Activated CD4-positive, alpha-beta T cell treated with anti-CD3 and anti-CD28 coated beads, Interleukin-10, Interleukin-2, amounts not matched to agents 100 ng/mL and 50 ng/mL, durations not matched to agents 16 hours and 8 hours (primary cell): ENCODE measurements at regions not wholly inside any gene's neighbourhood (a gene's known extent, or its start where the extent isn't known, plus 50 kb on each side); places are given as distances from the start of the nearest gene placed in this dataset.

Source experiments
- DNase-seq: peaks from one replicate; pipeline ENCODE4 v3.0.0-alpha.2; 2020

DNA sequence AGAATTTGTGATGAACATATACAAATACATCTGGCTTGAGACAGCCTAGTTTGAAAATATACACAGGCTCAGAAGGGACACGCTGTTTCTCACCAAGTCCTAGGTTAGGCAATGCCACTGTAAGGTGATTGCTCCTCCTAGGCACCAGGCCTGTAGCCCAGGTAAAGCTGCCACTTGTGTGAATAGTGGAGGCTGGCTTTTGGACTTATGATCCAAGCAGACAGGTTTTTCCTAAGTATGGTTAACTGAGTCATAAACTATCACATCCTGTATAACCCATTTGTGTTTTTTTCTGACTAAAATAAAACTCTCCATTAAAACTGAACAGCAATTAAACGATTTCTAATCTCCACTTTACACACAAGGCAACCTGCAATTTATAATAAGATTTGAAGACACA lies 81.0 kb downstream of the SEMA4F start:
- no peak for DNase-seq

DNA sequence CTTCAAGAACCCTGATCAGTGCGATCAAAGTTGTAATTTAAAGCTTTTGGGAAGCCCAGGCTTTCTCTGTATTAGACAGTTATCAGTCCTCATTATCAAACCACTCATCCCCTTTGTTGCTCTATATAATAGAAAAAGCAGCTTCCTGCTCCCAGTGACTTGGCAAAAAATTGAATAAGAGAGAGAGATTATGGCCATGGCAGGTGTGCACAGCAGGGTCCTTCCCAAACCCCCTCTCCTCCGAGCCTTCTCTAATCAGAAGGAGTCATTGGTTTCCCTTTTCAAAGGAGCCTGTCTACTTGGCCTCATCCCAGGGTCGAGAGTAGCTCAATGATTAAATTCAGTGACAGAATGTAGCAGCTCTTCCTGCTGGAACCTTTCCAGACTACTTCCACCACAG lies 81.5 kb downstream of the SEMA4F start:
- no peak for DNase-seq

DNA sequence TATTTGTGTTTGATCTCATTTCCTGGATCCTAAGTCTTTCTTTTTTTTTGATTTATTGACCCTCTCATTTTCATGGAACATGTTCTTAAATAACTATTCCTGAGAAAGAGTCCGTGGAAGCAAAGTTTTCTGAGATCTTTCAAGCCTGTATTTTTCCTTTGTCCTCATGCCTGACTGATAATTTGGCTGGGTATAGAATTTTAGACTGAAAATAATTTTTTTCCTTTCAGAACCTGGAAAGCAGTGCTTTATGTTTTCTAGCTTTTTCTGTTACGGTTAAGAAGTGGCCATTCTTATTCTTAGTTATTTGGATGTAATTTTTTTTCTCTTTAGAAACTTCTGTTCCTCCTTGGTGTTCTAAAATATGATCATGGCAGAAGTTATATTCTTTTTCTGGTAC lies 82.5 kb downstream of the SEMA4F start:
- no peak for DNase-seq

DNA sequence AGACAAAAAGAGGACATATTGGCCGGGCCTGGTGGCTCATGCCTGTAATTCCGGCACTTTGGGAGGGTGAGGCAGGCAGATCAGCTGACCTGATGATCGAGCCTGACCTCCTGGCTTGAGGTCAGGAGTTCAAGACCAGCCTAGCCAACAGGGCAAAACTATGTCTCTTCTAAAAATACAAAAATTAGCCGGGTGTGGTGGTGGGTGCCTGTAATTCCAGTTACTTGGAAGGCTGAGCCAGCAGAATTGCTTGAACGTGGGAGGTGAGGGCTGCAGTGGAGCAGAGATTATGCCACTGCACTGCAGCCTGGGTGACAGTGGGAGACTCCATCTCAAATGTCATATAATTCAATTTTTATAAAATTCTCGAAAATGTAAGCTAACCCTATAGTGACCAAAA lies 84.5 kb downstream of the SEMA4F start:
- no peak for DNase-seq

DNA sequence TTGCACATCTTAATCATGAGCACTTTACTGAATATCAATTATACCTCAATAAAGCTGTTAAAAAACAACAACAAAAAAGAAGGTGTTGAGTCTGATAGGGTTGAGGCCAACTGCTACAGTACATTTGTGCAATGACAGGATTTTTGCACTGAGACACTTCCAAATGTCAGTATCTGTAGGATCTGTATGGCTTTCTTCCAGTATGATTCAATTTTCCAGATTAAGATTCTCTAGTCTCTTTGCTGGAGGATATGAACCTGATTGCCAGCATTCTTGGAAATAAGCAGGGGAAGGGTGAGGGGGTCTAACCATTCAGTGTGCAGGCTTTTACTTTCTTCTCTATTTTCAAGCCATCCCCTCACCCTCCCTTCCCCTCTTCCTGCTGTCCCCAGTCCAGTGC lies 85.1 kb downstream of the SEMA4F start:
- DNase-seq: no peak

DNA sequence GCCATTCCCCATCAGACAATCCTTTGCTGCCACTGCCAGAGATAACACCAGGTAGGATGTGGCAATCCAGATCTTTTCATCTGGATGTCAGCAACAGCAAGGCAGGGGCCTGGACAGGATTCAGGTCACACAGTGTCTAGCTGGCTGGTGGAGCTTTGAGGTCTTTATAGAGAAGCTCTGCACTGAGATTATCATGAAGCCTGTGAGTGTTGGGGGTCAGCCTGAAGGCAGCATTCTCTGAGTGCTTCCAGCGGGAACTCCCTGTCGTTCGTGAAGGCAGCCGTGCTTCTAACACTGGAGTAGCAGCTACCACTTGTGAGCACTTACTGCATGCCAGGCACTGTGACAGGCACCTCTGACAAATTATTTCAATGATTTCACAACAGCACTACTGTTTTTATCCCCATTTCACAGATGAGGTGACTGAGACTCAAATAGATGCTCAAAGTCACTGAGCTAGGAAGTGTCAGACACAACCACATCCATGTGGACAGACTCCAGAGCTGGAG lies 85.7 kb downstream of the SEMA4F start:
- no peak for DNase-seq

DNA sequence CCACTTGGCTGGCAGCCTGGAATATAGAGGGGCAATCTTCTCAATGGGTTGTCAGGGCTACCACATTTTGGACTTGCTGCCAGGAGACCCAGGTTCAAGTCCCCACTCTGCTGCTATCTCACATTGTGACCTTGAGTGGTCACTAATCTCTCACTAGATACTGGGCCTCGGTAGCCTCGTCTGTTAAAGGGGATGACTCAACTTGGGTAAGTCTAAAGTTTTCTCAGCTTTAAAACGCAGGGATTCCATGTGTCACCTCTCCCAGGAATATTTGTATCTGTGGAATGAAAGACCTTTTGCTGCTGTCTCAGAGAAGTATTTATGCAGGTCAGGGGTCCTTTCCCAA lies 86.3 kb downstream of the SEMA4F start:
- DNase-seq: no peak

DNA sequence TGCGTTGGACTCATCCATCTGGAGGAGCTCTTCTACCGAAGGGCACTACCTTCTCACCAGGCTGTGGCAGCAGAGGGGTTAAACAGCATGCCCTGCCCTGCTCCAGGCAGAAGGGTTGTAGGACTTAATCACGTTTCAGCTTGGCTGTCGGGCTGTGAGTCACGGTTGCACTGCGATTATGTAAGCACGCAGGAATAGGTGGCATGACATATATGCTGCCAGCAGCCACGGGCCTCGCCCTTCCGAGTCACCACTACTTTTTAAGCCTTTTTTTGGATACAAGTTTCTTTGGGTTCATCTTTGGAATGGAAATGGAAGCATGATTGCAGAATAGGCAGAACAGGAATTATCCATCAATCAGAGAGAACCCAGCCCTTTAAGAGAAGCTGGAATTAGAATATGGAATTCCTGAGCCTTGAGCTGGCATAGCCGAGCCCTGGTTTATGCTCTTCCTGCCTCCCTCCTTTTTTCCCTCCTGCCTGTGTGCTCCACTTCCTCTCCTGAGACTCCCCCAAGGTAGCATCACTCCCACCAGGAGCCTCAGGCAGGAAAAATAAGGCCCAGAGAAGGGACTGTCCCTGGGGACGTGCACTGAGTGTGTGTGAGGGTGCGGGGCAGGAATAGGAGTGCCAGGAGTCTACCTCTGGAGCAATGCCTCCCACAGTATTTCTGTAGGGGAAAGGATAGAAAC lies 86.8 kb downstream of the SEMA4F start:
- DNase-seq: no peak

DNA sequence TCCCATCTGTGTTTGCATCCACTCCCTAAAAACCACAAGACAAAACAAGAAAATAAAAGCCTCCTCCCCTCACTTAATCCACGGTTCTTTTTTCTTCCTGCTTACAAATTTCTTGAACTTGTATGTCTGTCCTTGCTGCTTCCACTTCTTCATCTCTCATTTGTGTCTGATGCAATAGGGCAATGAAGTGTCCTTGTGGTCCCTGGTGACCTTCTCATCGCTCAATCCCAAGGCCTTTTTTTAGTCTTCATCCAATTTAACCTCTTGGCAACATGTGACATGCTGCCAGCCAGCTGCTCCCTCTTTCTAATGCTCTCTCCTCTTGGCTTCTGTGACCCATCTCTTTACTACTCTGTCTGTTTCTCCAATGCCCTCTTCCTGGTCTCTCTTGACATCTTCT lies 87.6 kb downstream of the SEMA4F start:
- DNase-seq: no peak

DNA sequence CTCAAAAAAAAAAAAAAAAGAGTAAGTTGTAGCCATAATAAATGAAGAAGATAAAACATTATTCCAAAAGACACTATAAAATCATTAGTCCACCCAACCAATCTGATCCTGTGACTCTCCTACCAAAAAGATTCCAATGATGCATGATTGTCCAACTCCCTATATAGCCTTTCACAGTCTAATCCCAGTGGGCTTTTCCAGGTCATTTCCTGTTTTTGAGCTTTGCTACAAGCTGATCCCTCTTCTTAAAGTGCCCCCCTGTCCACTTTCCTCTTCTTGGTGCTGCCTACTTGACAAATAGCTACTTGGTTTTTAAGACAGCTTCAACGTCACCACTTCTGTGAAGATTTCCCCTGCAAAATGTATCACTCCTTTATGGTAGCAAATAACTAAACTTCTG lies 88.4 kb downstream of the SEMA4F start:
- DNase-seq: no peak

DNA sequence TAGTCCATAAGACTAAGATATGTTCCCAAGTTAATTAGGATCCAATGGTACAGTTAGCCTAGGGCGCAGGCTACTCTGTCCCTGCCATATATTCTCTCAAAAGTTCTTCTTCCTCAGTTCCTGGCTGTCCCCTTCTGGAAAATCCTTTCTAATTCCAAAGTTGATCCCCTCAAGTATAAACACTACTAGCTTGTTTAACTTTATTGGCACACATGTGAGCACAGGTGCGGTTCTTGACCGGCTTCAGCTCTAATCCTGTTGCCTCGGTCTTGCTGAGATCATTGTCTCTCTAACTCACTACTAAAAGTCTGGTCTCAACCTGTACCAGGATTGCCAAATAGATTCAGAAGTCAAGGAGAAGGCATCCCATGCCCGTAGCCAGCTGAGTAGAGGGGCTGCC lies 89.0 kb downstream of the SEMA4F start:
- no peak for DNase-seq

DNA sequence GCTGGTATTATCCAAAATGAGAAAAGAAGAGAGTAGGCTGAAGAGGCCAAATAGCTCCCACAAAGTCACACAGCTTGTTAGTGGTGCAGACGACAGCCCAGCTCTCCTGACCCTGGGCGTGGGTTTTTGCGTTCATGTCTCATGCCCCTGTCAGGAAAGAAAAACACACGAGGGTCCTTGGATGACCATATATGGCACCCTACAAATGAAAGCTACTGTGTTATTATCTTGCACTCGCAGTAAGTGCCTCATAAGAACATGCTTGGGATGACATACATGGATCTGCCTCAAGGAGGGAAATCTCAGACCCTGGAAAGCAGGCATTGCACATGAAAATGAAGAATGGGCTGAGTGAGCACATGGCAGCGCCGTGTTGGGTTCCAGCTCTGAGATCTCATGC lies 89.7 kb downstream of the SEMA4F start:
- no peak for DNase-seq

DNA sequence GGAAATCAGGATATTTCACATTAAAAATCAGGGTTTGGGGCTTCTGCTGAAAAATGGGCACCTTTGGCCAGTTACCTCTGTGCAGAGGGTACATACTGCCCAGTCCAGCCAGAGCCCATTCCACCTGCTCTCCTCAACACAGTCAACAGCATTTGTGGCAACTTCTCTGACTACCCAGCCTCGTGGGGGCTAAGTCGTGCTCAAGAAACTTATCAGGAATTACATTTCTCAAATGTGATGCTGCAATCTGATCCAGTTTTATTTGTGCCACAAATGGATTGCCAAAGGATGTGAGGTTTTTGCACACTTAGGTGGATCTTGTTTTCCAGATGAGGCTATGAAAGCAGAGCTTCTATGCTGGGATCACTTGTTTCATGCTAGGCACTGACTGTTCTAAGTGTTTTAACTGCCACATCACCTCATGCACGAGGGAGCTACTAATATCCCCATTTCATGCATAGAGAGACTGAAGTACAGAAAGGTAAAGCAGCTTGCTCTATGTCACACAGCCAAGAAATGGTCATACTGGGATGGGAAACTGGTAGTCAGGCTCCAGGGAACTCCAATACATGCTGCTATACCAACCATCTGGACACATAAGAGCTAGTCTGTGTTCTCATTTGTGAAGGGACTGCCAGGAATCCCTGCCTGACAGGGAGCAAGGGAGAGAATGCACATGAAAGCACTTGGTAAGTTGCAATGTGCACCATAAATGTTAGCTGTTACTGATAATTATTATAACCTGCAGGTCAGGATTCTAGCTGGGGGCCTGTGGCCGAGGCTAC lies 89.0 kb upstream of the HK2 start:
- no peak for DNase-seq

DNA sequence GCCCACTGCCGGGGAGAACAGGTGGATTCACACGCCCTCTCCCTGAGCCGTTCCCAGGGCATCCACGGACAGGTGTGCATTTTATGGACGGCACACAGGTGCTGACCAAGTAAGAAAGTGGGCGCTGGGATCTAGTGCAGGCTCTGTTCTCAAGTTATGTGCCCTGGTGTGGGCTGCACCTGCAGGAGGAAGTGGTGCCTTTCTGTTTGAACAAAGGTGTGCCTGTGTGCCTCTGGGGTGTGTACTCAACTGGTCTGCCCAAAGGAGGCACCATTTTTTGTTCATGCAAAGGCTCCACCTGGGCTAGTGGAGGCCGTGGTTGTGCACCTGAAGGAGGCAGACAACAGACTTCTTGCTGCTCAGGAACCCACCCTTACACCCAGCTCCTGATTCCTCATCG lies 88.2 kb upstream of the HK2 start:
- no peak for DNase-seq

DNA sequence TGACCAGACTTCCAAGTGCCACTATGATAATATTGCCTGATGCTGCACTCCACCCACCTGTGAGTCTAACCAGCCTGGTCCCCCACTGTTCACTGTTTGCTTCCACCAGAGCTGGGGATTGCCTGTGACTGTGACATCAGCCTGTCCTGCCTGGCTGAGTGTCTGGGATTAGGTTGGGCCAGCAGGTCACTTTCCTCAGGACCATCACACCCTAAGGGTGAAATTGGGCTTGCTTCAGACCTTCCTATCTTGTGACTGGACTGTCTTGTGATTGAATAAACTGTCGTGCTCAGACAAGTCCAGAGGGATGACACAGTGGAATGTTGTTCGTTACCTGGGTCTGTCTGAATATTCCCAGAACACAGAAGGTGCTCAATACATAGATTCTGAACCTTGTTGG lies 87.4 kb upstream of the HK2 start:
- DNase-seq: no peak

DNA sequence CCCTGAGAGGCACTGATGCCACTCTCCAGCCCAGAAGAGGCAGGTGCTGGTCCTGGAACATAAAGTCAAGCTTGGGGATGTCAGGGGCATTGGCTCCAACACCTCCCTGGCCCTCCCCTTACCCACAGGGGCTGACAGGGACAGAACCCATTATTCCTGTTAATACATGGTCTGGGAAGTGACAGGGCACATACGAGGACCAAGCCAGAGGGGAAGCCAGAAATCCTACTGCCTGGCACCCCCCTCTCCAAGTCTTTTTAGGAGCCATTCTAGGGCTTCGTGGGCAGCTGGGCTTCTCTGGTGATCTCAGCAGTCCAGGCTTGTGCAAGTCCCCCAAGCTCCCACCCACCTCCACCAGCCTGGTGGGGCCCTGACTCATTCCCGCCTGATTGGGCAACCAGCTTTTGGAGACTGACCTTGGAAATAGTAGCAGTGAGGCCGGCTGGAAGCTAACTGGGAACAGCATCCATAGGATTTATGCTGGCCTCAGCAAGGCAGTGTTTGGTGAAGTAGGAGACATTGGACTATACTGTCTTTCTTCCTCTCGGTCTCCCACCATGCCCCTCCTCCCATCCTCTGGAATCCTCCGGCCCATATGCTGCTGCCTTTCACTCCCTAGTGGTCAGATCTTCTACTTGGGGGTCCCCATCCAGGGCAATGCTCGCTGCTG lies 86.4 kb upstream of the HK2 start:
- no peak for DNase-seq

DNA sequence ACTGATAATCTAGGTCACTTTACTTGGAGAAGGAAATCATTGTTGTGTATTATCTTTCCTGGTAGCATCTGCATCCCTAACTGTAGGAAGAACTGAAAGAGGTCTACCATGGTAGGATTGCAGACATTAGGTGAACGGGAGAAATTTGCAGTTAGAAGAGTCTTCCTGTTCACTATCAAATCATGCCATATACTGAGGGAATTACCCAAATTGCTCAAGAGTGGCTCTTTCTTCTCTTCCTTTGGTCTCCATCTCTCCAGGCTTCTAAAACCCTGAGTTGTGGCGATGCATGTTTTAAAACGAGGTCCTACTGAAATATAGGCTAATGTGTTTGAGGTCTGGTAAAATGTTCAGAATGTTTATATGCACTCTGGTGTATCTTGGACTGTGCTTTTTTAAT lies 85.3 kb upstream of the HK2 start:
- DNase-seq: no peak

DNA sequence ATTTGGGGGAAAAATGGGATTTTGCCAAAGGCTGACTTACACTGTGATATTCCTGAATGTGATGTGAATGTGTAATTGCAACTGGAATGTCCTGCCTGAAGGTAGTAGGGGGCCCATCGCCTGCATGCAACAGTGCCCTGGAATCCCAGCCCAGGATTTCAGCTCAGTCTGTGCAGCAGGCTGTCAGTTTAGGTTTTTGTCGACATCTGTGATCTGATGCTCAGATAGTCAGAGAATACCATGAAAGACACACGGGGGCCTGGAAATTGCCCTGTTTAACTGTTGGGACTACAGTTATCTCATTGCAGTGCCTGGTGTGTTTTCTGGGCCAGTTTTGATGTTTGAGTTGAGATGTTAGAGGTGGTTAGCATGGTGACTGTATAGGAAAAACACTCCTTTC lies 84.5 kb upstream of the HK2 start:
- DNase-seq: no peak

DNA sequence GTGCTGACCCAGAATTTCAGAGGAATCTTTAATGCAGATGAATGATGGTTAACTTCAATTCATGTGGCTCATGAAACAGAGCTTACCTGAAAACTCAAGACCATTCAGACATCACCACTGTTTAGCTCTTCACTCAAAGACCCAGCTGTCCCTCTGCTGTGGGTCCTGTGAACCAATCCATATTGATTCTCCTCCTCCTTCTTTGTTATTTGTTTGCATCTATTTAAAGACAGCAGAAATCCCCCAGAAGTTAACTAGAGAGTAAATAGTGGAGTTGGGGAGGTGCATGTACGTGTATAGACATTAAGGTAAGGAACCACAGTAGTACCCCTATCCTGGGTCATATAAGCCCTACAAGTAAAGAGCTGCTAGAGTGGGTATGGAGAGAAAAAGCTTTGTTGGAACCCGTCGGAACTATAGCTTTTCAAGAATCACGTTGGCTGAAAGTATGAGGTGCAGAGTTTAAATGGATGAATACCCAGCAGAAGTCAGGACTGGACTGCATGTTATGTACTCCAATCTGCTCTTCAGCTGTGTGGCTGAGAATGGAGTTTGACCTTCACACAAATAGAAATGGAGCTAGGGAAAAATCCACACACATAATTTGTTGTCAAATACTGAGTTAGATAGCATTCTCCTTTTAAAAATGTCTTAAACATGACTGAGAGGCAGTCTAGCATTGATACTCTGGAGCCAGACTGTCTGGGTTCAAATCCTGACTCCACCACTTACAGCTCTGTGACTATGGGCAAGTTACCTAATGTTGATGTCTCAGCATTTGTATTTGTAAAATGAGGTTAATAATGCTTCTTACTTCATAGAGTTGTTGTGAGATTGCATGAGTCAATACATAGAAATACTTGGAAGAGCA lies 81.7 kb upstream of the HK2 start:
- no peak for DNase-seq

DNA sequence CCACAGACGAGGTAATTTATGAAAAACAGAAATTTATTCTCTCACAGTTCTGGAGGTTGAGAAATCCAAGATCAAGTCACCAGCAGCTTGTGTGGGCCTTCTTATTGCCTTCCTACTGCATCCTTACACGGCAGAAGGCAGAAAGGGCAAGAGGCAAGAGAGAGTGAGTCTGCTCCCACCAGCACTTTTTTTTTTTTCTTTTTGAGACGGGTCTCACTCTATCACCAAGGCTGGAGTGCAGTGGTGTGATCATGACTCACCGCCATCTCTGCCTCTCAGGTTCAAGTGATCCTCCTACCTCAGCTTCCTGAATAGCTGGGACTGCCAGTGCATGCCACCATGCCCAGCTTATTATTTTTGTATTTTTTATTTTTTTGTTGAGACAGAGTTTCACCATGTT lies 78.5 kb upstream of the HK2 start:
- DNase-seq: no peak

DNA sequence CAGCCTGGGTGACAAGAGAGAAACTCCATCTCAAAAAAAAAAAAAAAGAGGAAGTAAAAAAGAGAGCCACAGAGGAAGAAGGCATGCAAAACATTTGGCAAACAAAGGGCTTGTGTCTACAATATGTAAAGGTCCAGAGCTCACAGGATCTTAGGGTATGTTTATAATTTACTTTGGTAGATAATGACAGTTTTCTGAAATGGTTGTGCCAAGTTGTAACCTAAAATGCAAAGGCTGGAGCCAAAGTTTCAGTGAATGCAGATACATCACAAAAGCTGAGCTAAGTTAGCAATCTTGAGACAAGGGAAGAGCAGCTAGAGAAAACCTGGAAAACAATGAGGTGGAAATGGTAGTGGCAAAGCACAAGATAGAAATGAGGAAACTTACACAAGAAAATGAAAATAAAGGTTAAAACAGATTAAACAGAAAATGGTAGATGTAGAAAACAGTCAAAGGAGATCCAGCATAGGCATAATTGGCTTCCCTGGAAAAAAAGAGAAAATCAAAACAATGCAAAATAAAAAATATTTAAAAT lies 77.5 kb upstream of the HK2 start:
- DNase-seq: no peak

DNA sequence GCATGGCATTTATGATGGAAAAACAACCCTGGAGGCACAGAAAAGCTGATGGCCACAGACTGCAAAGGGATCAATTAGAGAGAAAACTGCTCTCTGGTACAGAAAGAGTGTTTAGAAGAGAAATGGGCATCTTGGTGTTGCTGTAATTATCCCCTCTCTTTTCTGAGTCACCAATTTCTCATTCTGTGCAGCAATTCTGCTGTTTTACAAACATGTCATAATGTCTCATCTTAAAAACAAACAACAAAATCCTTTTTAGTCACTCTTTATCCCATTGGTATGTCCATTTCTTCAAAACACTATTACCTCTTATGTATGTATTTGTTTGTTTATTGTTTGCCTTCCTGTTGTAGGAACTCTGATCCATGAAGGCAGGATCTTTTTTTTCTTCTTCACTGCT lies 73.9 kb upstream of the HK2 start:
- DNase-seq: no peak
